ENCODE measurements at regions not wholly inside any gene's neighbourhood (a gene's known extent, or its start where the extent isn't known, plus 50 kb on each side); places are given as distances from the start of the nearest gene placed in this dataset.

DNA sequence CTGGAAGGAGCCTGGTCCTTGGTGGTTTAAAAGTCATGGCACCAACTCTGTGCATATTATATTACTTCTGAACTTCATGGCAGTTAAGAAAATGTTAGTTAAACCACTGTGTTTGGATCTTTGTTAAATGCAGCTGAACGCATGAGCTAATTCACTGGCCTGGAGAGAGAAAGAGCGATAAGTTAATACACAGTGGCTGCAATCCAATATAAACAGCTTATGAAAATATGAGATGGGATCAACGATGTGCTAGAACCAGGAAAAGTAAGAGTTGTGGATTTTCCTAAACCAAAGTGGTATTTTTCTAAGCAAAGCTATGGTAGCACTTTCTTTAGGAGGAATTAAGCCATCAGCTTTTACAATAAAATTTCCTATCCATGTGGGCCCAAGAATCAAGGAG lies 326.7 kb downstream of the MTX2 start:
- TF ChIP-seq, protein P1, sequence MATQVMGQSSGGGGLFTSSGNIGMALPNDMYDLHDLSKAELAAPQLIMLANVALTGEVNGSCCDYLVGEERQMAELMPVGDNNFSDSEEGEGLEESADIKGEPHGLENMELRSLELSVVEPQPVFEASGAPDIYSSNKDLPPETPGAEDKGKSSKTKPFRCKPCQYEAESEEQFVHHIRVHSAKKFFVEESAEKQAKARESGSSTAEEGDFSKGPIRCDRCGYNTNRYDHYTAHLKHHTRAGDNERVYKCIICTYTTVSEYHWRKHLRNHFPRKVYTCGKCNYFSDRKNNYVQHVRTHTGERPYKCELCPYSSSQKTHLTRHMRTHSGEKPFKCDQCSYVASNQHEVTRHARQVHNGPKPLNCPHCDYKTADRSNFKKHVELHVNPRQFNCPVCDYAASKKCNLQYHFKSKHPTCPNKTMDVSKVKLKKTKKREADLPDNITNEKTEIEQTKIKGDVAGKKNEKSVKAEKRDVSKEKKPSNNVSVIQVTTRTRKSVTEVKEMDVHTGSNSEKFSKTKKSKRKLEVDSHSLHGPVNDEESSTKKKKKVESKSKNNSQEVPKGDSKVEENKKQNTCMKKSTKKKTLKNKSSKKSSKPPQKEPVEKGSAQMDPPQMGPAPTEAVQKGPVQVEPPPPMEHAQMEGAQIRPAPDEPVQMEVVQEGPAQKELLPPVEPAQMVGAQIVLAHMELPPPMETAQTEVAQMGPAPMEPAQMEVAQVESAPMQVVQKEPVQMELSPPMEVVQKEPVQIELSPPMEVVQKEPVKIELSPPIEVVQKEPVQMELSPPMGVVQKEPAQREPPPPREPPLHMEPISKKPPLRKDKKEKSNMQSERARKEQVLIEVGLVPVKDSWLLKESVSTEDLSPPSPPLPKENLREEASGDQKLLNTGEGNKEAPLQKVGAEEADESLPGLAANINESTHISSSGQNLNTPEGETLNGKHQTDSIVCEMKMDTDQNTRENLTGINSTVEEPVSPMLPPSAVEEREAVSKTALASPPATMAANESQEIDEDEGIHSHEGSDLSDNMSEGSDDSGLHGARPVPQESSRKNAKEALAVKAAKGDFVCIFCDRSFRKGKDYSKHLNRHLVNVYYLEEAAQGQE (IDR thresholded peaks at IDR 0.05; ENCODE audit: low read depth), result no peak
- TF ChIP-seq TEAD4 (IDR thresholded peaks at IDR 0.05) (no peak), CEBPB (IDR thresholded peaks at IDR 0.05) (no peak), EP300 (IDR thresholded peaks at IDR 0.05; ENCODE audit: borderline replicate concordance) (no peak), ZBTB7A (IDR thresholded peaks at IDR 0.05; ENCODE audit: low read depth) (no peak), RAD21 (IDR thresholded peaks at IDR 0.05; ENCODE audit: low read depth) (no peak), TAF1 (IDR thresholded peaks at IDR 0.05; ENCODE audit: low read depth) (no peak), TCF12 (IDR thresholded peaks at IDR 0.05; ENCODE audit: low read depth) (no peak), YY1 (IDR thresholded peaks at IDR 0.05; ENCODE audit: low read depth) (no peak)
- TF ChIP-seq, protein P2, sequence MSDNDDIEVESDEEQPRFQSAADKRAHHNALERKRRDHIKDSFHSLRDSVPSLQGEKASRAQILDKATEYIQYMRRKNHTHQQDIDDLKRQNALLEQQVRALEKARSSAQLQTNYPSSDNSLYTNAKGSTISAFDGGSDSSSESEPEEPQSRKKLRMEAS (IDR thresholded peaks at IDR 0.05), result no peak
- TF ChIP-seq, protein P3, sequence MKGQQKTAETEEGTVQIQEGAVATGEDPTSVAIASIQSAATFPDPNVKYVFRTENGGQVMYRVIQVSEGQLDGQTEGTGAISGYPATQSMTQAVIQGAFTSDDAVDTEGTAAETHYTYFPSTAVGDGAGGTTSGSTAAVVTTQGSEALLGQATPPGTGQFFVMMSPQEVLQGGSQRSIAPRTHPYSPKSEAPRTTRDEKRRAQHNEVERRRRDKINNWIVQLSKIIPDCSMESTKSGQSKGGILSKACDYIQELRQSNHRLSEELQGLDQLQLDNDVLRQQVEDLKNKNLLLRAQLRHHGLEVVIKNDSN (IDR thresholded peaks at IDR 0.05), result no peak
